GM12878 (cell line): ENCODE measurements at regions not wholly inside any gene's neighbourhood (a gene's known extent, or its start where the extent isn't known, plus 50 kb on each side); places are given as distances from the start of the nearest gene placed in this dataset.

Experiments used
- ATAC-seq: fragments of 200-7000 bp; cut with Tn5 transposase; 3 replicates; pipeline ENCODE4 v1.9.1; 2020; ENCODE audit warnings: mild to moderate bottlenecking, moderate library complexity
- BruUV-seq: library from RNA; stranded (reverse); fragments of 400-500 nt; replicated peaks from 2 replicates; lab custom pipeline; 2021; lab: Mats Ljungman, UMichigan
- CTCF ChIA-PET: fragments of 300-600 bp; sonication (Branson Sonifier 250); formaldehyde crosslinking; extraction: SDS; loops from one replicate; lab custom pipeline; 2021; ENCODE audit warnings: inconsistent platforms; lab: Yijun Ruan, JAX
- POLR2A ChIA-PET: fragments of 350-600 bp; formaldehyde crosslinking; extraction: SDS; loops from one replicate; lab custom pipeline; 2021; ENCODE audit warnings: inconsistent platforms; lab: Charles Lee
- RAD21 ChIA-PET: fragments of 300-600 bp; sonication (Branson Sonifier 250); formaldehyde crosslinking; loops from one replicate; lab custom pipeline; 2023; ENCODE audit warnings: antibody characterized with exemption; ENCODE audit not compliant: unreplicated experiment; lab: Charles Lee
- SMC1A ChIA-PET: fragments of 300-600 bp; sonication (Branson Sonifier 250); formaldehyde crosslinking; loops from one replicate; lab custom pipeline; 2023; ENCODE audit not compliant: unreplicated experiment, uncharacterized antibody; lab: Charles Lee
- DNase-seq: peaks from one replicate; pipeline ENCODE4 v3.0.0-alpha.2; 2011; ENCODE audit warnings: low read depth, low spot score
- FAIRE-seq: peaks from 3 replicates; lab custom pipeline; 2011; peaks lifted over from hg19 to GRCh38; lab: Jason Lieb, UNC
- H2AFZ ChIP-seq: 2 replicates; pipeline ENCODE4 v1.6.0; 2011; ENCODE audit warnings: low read depth, low read length, control low read depth; ENCODE audit not compliant: control insufficient read depth
- H3K27ac ChIP-seq: 2 replicates; pipeline ENCODE4 v1.5.1; 2011; ENCODE audit warnings: control low read depth; ENCODE audit not compliant: control insufficient read depth, insufficient read depth
- H3K27me3 ChIP-seq, 2 experiments: replicated peaks in 1 of 2; 2 replicates each; pipeline versions ENCODE4 v1.6.0 to v1.6.1; 2011; ENCODE audit warnings: low read length in 1 of 2; ENCODE audit not compliant: control insufficient read depth in 2 of 2, insufficient read depth in 2 of 2
- H3K36me3 ChIP-seq, 2 experiments: 2 replicates each; pipeline ENCODE4 v1.5.1; 2011; ENCODE audit warnings: low read length in 1 of 2; ENCODE audit not compliant: control insufficient read depth in 2 of 2, insufficient read depth in 2 of 2
- H3K4me1 ChIP-seq: 2 replicates; pipeline ENCODE4 v1.6.1; 2011; ENCODE audit warnings: mild to moderate bottlenecking, low read length, moderate library complexity, mixed read lengths; ENCODE audit not compliant: control insufficient read depth, insufficient read depth
- H3K4me2 ChIP-seq: 2 replicates; pipeline ENCODE4 v1.6.0; 2011; ENCODE audit warnings: control low read depth; ENCODE audit not compliant: control insufficient read depth, insufficient read depth
- H3K4me3 ChIP-seq: fragments of 200-600 bp; sonication (generic); 2 replicates; pipeline ENCODE4 v1.5.1; 2016
- H3K79me2 ChIP-seq: 2 replicates; pipeline ENCODE4 v1.6.0; 2011; ENCODE audit warnings: low read length; ENCODE audit not compliant: control insufficient read depth, insufficient read depth
- H3K9ac ChIP-seq: 2 replicates; pipeline ENCODE4 v1.8.0; 2011; ENCODE audit warnings: low read length, control low read depth, mixed read lengths; ENCODE audit not compliant: control insufficient read depth, insufficient read depth
- H3K9me3 ChIP-seq: replicated peaks from 3 replicates; pipeline ENCODE4 v1.5.1; 2011; ENCODE audit warnings: mild to moderate bottlenecking, low read length; ENCODE audit not compliant: control insufficient read depth, insufficient read depth
- H4K20me1 ChIP-seq: 2 replicates; pipeline ENCODE4 v1.6.0; 2011; ENCODE audit not compliant: control insufficient read depth, insufficient read depth
- BCLAF1 ChIP-seq: fragments of 450-650 bp; IDR thresholded peaks from 2 replicates; pipeline ENCODE4 v1.6.1; 2017; ENCODE audit warnings: antibody characterized with exemption, mild to moderate bottlenecking, moderate library complexity
- BHLHE40 ChIP-seq, 2 experiments: fragments of 450-650 bp in 1 of 2; IDR thresholded peaks; 2 replicates each; pipeline ENCODE4 v1.6.1; 2011 to 2017; ENCODE audit warnings: low read depth in 2 of 2, borderline replicate concordance in 1 of 2, improper control_type of control experiment in 1 of 2, low read length in 1 of 2, mild to moderate bottlenecking in 1 of 2
- CEBPZ ChIP-seq: fragments of 150-350 bp; IDR thresholded peaks from 2 replicates; pipeline ENCODE4 v1.6.1; 2016; ENCODE audit warnings: low read depth, low read length
- CHD2 ChIP-seq: IDR thresholded peaks from 2 replicates; pipeline ENCODE4 v1.6.1; 2011; ENCODE audit warnings: low read depth, low read length, improper control_type of control experiment, borderline replicate concordance
- ELK1 ChIP-seq: IDR thresholded peaks from 2 replicates; pipeline ENCODE4 v1.6.1; 2012; ENCODE audit warnings: low read depth, low read length, improper control_type of control experiment
- GATAD2B ChIP-seq: fragments of 450-650 bp; conservative IDR thresholded peaks from 2 replicates; pipeline ENCODE4 v1.6.1; 2017; ENCODE audit warnings: low read depth, mild to moderate bottlenecking, moderate library complexity
- LARP7 ChIP-seq: fragments of 450-650 bp; IDR thresholded peaks from 2 replicates; pipeline ENCODE4 v1.6.1; 2017; ENCODE audit warnings: mild to moderate bottlenecking
- MYC ChIP-seq: IDR thresholded peaks from 2 replicates; pipeline ENCODE4 v1.6.1; 2011; ENCODE audit warnings: mild to moderate bottlenecking, low read length, moderate library complexity, inconsistent platforms; ENCODE audit not compliant: insufficient read depth, insufficient replicate concordance, insufficient read length, severe bottlenecking
- NBN ChIP-seq: fragments of 450-650 bp; IDR thresholded peaks from 2 replicates; pipeline ENCODE4 v1.6.1; 2016
- SP1 ChIP-seq: IDR thresholded peaks from one replicate; pipeline ENCODE4 v1.6.1; 2011; ENCODE audit warnings: low read depth, low read length
- WGBS: methylation state at CpG from one replicate; pipeline ENCODE4 v1.1.6; 2016; ENCODE audit warnings: low lambda C conversion rate; ENCODE audit not compliant: insufficient replicate concordance, insufficient coverage; ENCODE audit errors: missing lambda C conversion rate; 5-methylcytosine and 5-hydroxymethylcytosine counted together
- in situ Hi-C: fragments of 300-500 bp; cut with MboI; formaldehyde crosslinking; loops from 9 replicates; pipeline ENCODE4 v1.14.3; 2018; ENCODE audit warnings: mixed read lengths
- intact Hi-C: fragments of 100-400 bp; cut with micrococcal nuclease; formaldehyde crosslinking; loops from one replicate; pipeline ENCODE4 v1.14.2; 2022; ENCODE audit not compliant: unreplicated experiment

GRCh38 chr4:164109503-164109902 lies 615.0 kb downstream of the TMA16 start:
- intact Hi-C loops (no loop called here), in situ Hi-C loops (no loop called here)
- no peak for DNase-seq
- ChIA-PET POLR2A (no interaction called here), CTCF (no interaction called here), SMC1A (no interaction called here), RAD21 (no interaction called here)
- Histone ChIP-seq H3K4me2 (no peak overlapping the region), H3K4me3 (no peak overlapping the region), H3K79me2 (no peaks in the 10 kb centered on the region), H3K9ac (no peak overlapping the region), H3K27ac (no peak overlapping the region), H3K27me3 (no peaks in the 10 kb centered on the region), H4K20me1 (no peaks in the 10 kb centered on the region), H2AFZ (no peak overlapping the region), H3K36me3 (no peaks in the 10 kb centered on the region), H3K4me1 (no peaks in the 10 kb centered on the region), H3K9me3 (no peaks in the 10 kb centered on the region)
- TF ChIP-seq NBN (no peak), MYC (no peak), ELK1 (no peak), BHLHE40 (IDR thresholded peaks at IDR 0.05; ENCODE audit: borderline replicate concordance in 1 of 2, low read depth in 2 of 2, low read length in 1 of 2) (no peak), BCLAF1 (no peak), GATAD2B (no peak), CEBPZ (no peak), LARP7 (no peak), SP1 (no peak), CHD2 (no peak)
- WGBS = 50% methylated on average over 4 of the region's 4 CpGs
- ATAC-seq = no peak
- no TSS peak for BruUV-seq
- FAIRE-seq = no peak
